PC-3 (cell line): ENCODE measurements at regions not wholly inside any gene's neighbourhood (a gene's known extent, or its start where the extent isn't known, plus 50 kb on each side); places are given as distances from the start of the nearest gene placed in this dataset.
"Not testable (repeated sequence)": the region's sequence is repeated elsewhere in the genome, so short reads cannot be mapped to it uniquely, and the experiment has no call there.

Experiments used
- EZH2phosphoT487 ChIP-seq: fragments of 300-600 bp; sonication (generic); IDR thresholded peaks from 2 replicates; pipeline ENCODE4 v1.6.1; 2018; ENCODE audit warnings: mild to moderate bottlenecking, antibody characterized with exemption, low read length, borderline replicate concordance
- TF ChIP-seq, protein P1 (sequence below): fragments of 300-600 bp; sonication (generic); conservative IDR thresholded peaks from 2 replicates; pipeline ENCODE4 v1.5.1; 2017; ENCODE audit warnings: antibody characterized with exemption, low read depth, mild to moderate bottlenecking, low read length

DNA sequence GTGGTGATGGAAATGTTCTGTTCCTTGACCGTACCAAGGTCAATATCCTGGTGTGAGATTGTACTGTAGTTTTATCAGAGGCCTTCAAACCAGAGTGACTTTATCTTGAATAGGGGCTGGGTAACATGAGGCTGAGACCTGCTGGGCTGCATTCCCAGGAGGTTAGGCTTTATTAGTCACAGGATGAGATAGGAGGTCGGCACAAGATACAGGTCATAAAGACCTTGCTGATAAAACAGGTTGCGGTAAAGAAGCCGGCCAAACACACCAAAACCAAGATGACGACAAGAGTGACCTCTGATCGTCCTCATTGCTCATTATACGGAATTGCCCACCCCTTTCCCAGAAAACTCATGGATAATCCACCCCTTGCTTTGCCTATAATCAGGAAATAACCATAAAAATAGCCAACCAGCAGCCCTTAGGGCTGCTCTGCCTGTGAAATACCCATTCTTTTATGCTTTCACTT is 123.8 kb upstream of the MXRA5 start:
- TF ChIP-seq, protein P1, sequence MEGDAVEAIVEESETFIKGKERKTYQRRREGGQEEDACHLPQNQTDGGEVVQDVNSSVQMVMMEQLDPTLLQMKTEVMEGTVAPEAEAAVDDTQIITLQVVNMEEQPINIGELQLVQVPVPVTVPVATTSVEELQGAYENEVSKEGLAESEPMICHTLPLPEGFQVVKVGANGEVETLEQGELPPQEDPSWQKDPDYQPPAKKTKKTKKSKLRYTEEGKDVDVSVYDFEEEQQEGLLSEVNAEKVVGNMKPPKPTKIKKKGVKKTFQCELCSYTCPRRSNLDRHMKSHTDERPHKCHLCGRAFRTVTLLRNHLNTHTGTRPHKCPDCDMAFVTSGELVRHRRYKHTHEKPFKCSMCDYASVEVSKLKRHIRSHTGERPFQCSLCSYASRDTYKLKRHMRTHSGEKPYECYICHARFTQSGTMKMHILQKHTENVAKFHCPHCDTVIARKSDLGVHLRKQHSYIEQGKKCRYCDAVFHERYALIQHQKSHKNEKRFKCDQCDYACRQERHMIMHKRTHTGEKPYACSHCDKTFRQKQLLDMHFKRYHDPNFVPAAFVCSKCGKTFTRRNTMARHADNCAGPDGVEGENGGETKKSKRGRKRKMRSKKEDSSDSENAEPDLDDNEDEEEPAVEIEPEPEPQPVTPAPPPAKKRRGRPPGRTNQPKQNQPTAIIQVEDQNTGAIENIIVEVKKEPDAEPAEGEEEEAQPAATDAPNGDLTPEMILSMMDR: not testable (repeated sequence)
- TF ChIP-seq EZH2phosphoT487: not testable (repeated sequence)
